IMR-90 (cell line): ENCODE measurements at regions not wholly inside any gene's neighbourhood (a gene's known extent, or its start where the extent isn't known, plus 50 kb on each side); places are given as distances from the start of the nearest gene placed in this dataset.

Experiments
- ATAC-seq: fragments of 200-7000 bp; cut with Tn5 transposase; 2 replicates; pipeline ENCODE4 v1.9.1; 2020; ENCODE audit warnings: low read depth, mild to moderate bottlenecking, moderate library complexity
- BruUV-seq: library from RNA; stranded (reverse); fragments of 400-500 nt; replicated peaks from 2 replicates; lab custom pipeline; 2021; lab: Mats Ljungman, UMichigan
- CTCF ChIA-PET: fragments of 300-600 bp; formaldehyde crosslinking; extraction: SDS; loops from one replicate; lab custom pipeline; 2021; ENCODE audit warnings: antibody characterized with exemption; lab: Yijun Ruan, JAX
- POLR2A ChIA-PET: fragments of 300-600 bp; sonication (Branson Sonifier 250); formaldehyde crosslinking; loops from one replicate; lab custom pipeline; 2022; ENCODE audit warnings: antibody characterized with exemption; ENCODE audit not compliant: unreplicated experiment; lab: Charles Lee
- DNase-seq: peaks from one replicate; pipeline ENCODE4 v3.0.0; 2013
- H2AFZ ChIP-seq: replicated peaks from 2 replicates; pipeline ENCODE3; 2013; ENCODE audit warnings: low read length, mild to moderate bottlenecking; ENCODE audit not compliant: poor library complexity
- H2AK5ac ChIP-seq: 2 replicates; pipeline ENCODE4 v1.6.1; 2013; ENCODE audit warnings: low read depth, low read length, inconsistent platforms
- H2AK9ac ChIP-seq: replicated peaks from 2 replicates; pipeline ENCODE3; 2013; ENCODE audit warnings: mild to moderate bottlenecking, low read depth, low read length, moderate library complexity; ENCODE audit not compliant: poor library complexity
- H2BK120ac ChIP-seq: 2 replicates; pipeline ENCODE4 v1.6.1; 2013; ENCODE audit warnings: low read depth, low read length, inconsistent platforms
- H2BK15ac ChIP-seq: 3 replicates; pipeline ENCODE4 v1.6.1; 2013; ENCODE audit warnings: low read depth, low read length, inconsistent platforms
- H2BK20ac ChIP-seq: 2 replicates; pipeline ENCODE4 v1.6.1; 2013; ENCODE audit warnings: low read depth, mild to moderate bottlenecking, inconsistent platforms, low read length, moderate library complexity
- H2BK5ac ChIP-seq: 2 replicates; pipeline ENCODE4 v1.6.1; 2013; ENCODE audit warnings: mild to moderate bottlenecking, low read depth, low read length, inconsistent platforms; ENCODE audit not compliant: poor library complexity, severe bottlenecking
- H3K14ac ChIP-seq: replicated peaks from 2 replicates; pipeline ENCODE4 v1.6.1; 2013; ENCODE audit warnings: low read depth, low read length, inconsistent platforms
- H3K18ac ChIP-seq: 2 replicates; pipeline ENCODE4 v1.6.1; 2013; ENCODE audit warnings: low read depth, low read length, control low read depth
- H3K23ac ChIP-seq: 2 replicates; pipeline ENCODE4 v1.6.1; 2013; ENCODE audit warnings: low read depth, low read length, inconsistent platforms
- H3K27ac ChIP-seq: 2 replicates; pipeline ENCODE4 v1.5.1; 2013; ENCODE audit warnings: mild to moderate bottlenecking, control low read depth, low read length; ENCODE audit not compliant: insufficient read depth
- H3K27me3 ChIP-seq: 2 replicates; pipeline ENCODE4 v1.6.1; 2013; ENCODE audit warnings: low read length; ENCODE audit not compliant: control insufficient read depth, insufficient read depth
- H3K36me3 ChIP-seq: 2 replicates; pipeline ENCODE4 v1.6.1; 2013; ENCODE audit warnings: low read length, mixed read lengths; ENCODE audit not compliant: control insufficient read depth, insufficient read depth
- H3K4ac ChIP-seq: 2 replicates; pipeline ENCODE4 v1.6.1; 2013; ENCODE audit warnings: low read depth, low read length, inconsistent platforms
- H3K4me1 ChIP-seq: 2 replicates; pipeline ENCODE4 v1.6.1; 2013; ENCODE audit warnings: low read length, mixed read lengths; ENCODE audit not compliant: control insufficient read depth, insufficient read depth
- H3K4me2 ChIP-seq: 2 replicates; pipeline ENCODE4 v1.6.1; 2013; ENCODE audit warnings: low read depth, mild to moderate bottlenecking, control low read depth, low read length, moderate library complexity
- H3K4me3 ChIP-seq: 2 replicates; pipeline ENCODE4 v1.5.1; 2013; ENCODE audit warnings: low read depth, mild to moderate bottlenecking, control low read depth, low read length, moderate library complexity; ENCODE audit not compliant: insufficient read depth
- H3K56ac ChIP-seq: 2 replicates; pipeline ENCODE4 v1.6.1; 2013; ENCODE audit warnings: low read length, inconsistent platforms; ENCODE audit not compliant: insufficient read depth; ENCODE audit errors: extremely low read depth
- H3K79me1 ChIP-seq, 2 experiments: 2 replicates each; pipeline ENCODE4 v1.6.1; 2013; ENCODE audit warnings: low read length in 2 of 2, inconsistent platforms in 1 of 2, low read depth in 1 of 2
- H3K9ac ChIP-seq: 2 replicates; pipeline ENCODE4 v1.6.1; 2013; ENCODE audit warnings: low read depth, low read length, control low read depth
- H3K9me1 ChIP-seq: 2 replicates; pipeline ENCODE4 v1.6.1; 2013; ENCODE audit warnings: low read length, inconsistent platforms; ENCODE audit not compliant: insufficient read depth
- H3K9me3 ChIP-seq: 2 replicates; pipeline ENCODE4 v1.6.1; 2013; ENCODE audit warnings: low read length; ENCODE audit not compliant: control insufficient read depth, insufficient read depth
- H4K20me1 ChIP-seq: 2 replicates; pipeline ENCODE4 v1.6.1; 2013; ENCODE audit warnings: low read length, inconsistent platforms; ENCODE audit not compliant: insufficient read depth
- H4K5ac ChIP-seq: 2 replicates; pipeline ENCODE4 v1.6.1; 2013; ENCODE audit warnings: mild to moderate bottlenecking, low read depth, low read length, control low read depth
- H4K8ac ChIP-seq, 2 experiments: 2 replicates each; pipeline ENCODE4 v1.6.1; 2013; ENCODE audit warnings: low read depth in 2 of 2, low read length in 2 of 2, control low read depth in 1 of 2, inconsistent platforms in 1 of 2
- H4K91ac ChIP-seq: 2 replicates; pipeline ENCODE4 v1.6.1; 2013; ENCODE audit warnings: low read depth, low read length, inconsistent platforms; ENCODE audit not compliant: insufficient read depth
- CHD1 ChIP-seq: IDR thresholded peaks from 2 replicates; pipeline ENCODE4 v1.6.1; 2012; ENCODE audit warnings: low read depth, low read length, improper control_type of control experiment
- MAFK ChIP-seq: IDR thresholded peaks from 2 replicates; pipeline ENCODE4 v1.6.1; 2012; ENCODE audit warnings: low read depth, low read length, improper control_type of control experiment
- MXI1 ChIP-seq: IDR thresholded peaks from 2 replicates; pipeline ENCODE4 v1.6.1; 2012; ENCODE audit warnings: low read depth, mild to moderate bottlenecking, low read length, moderate library complexity, borderline replicate concordance
- NFE2L2 ChIP-seq: fragments of 150-350 bp; IDR thresholded peaks from 2 replicates; pipeline ENCODE4 v1.6.1; 2016; ENCODE audit warnings: low read depth, mild to moderate bottlenecking, low read length
- WGBS, 2 experiments: methylation state at CpG; one replicate each; pipeline versions ENCODE4 v1.1.5 to v1.1.7; 2013; ENCODE audit warnings: missing lambda C conversion rate in 2 of 2; ENCODE audit not compliant: insufficient read length in 1 of 2; ENCODE audit errors: extremely low coverage in 2 of 2; 5-methylcytosine and 5-hydroxymethylcytosine counted together
- dilution Hi-C: fragments of 300-500 bp; cut with HindIII; formaldehyde crosslinking; loops from one replicate; pipeline ENCODE4 v1.14.3; 2018; ENCODE audit warnings: low sequenced_read_pairs; ENCODE audit not compliant: unreplicated experiment
- in situ Hi-C: fragments of 300-500 bp; cut with MboI; formaldehyde crosslinking; loops from 3 replicates; pipeline ENCODE4 v1.14.3; 2019; ENCODE audit warnings: low sequenced_read_pairs, inconsistent platforms, mixed read lengths
- intact Hi-C: fragments of 100-400 bp; cut with micrococcal nuclease; formaldehyde crosslinking; loops from 2 replicates; pipeline ENCODE4 v1.10.0; 2022
- TF ChIP-seq, protein P1 (sequence below): fragments of 150-350 bp; IDR thresholded peaks from 2 replicates; pipeline ENCODE4 v1.6.1; 2016; ENCODE audit warnings: low read depth, mild to moderate bottlenecking, low read length, moderate library complexity, borderline replicate concordance

DNA sequence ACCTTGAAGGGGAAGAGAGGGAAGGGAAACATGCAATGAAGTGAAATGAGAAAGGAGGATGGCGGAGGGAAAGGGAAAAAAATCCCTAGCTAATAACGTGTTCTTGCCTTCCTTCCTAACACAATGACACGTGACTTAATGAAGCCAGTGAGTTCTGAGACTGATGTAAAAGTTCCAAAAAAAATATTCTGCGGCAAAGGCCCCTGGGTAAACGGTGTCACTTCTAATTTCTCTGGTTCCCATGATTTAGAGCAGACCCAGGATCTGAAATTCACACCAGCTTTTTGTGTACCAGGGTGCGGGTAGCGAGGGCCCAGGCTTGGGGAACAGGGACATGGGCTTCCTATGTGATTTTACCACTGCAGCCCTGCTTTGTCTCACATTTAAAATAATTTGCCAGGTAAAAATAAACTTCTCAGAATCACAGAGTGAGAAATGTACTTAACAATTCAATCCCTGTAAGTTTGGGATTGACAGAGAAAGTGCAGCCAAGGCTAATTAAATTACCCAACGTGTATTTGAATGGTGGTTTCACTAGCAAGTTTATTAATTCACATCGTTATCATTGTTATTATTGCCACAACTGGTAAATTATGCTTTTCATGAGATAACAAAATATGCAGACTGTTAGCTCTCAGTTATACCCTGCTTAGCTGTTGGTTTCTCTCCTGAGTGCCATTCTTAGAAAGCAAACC, 182.4 kb downstream of the SEM1 start:
- Histone ChIP-seq H3K27ac (no peak overlapping the region), H3K36me3 (no peaks in the 10 kb centered on the region), H4K5ac (no peak overlapping the region), H2BK20ac (no peak overlapping the region), H3K14ac (no peak overlapping the region), H3K27me3 (no peaks in the 10 kb centered on the region), H3K4me2 (no peak overlapping the region), H4K8ac (no peak overlapping the region), H2BK5ac (no peak overlapping the region), H2BK120ac (no peak overlapping the region), H3K79me1 (no peaks in the 10 kb centered on the region), H2AFZ (no peak overlapping the region), H3K9me1 (no peaks in the 10 kb centered on the region), H3K4ac (no peak overlapping the region), H4K20me1 (no peaks in the 10 kb centered on the region), H2BK15ac (no peak overlapping the region), H3K18ac (no peak overlapping the region), H3K9ac (no peak overlapping the region), H2AK9ac (no peak overlapping the region), H2AK5ac (no peak overlapping the region), H3K23ac (no peak overlapping the region), H3K56ac (no peak overlapping the region), H3K4me1 (no peaks in the 10 kb centered on the region), H3K9me3 (no peaks in the 10 kb centered on the region), H4K91ac (no peak overlapping the region), H3K4me3 (no peak overlapping the region)
- CTCF ChIA-PET, result interaction anchor here (0.6 kb wide), 1 partner anchor 31 kb away, joined by 3 read pairs; no protein-coding TSS in a partner anchor
- DNase-seq (no peak), ATAC-seq (no peak)
- POLR2A ChIA-PET, result no interaction called here
- intact Hi-C loops, result no loop called here
- dilution Hi-C loops, result no loop called here
- 20% methylated on average over 1 of the region's 9 CpGs; no CpG with 5 or more reads in 1 of the 2 experiments for WGBS, 2 experiments
- TF ChIP-seq, protein P1, sequence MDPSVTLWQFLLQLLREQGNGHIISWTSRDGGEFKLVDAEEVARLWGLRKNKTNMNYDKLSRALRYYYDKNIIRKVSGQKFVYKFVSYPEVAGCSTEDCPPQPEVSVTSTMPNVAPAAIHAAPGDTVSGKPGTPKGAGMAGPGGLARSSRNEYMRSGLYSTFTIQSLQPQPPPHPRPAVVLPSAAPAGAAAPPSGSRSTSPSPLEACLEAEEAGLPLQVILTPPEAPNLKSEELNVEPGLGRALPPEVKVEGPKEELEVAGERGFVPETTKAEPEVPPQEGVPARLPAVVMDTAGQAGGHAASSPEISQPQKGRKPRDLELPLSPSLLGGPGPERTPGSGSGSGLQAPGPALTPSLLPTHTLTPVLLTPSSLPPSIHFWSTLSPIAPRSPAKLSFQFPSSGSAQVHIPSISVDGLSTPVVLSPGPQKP, result no peak
- TF ChIP-seq MAFK, result no peak
- no peak for TF ChIP-seq MXI1
- TF ChIP-seq CHD1, result no peak
- no peak for TF ChIP-seq NFE2L2
- in situ Hi-C loops, result no loop called here
- BruUV-seq, result no TSS peak
